GM23248 (cell line): ENCODE measurements at regions not wholly inside any gene's neighbourhood (a gene's known extent, or its start where the extent isn't known, plus 50 kb on each side); places are given as distances from the start of the nearest gene placed in this dataset.

Experiments
- DNase-seq: peaks from one replicate; pipeline ENCODE4 v3.0.0-alpha.2; 2015
- H2AFZ ChIP-seq: fragments of 200-600 bp; sonication (generic); 2 replicates; pipeline ENCODE4 v1.6.1; 2016; ENCODE audit warnings: antibody characterized with exemption
- H3F3A ChIP-seq: fragments of 200-600 bp; sonication (generic); 2 replicates; pipeline ENCODE4 v1.6.1; 2016; ENCODE audit warnings: mild to moderate bottlenecking, antibody characterized with exemption, mixed run types; ENCODE audit not compliant: insufficient read depth
- H3K27ac ChIP-seq: fragments of 200-600 bp; sonication (generic); 2 replicates; pipeline ENCODE4 v1.5.1; 2016; ENCODE audit warnings: mild to moderate bottlenecking
- H3K27me3 ChIP-seq: fragments of 200-600 bp; sonication (generic); replicated peaks from 2 replicates; pipeline ENCODE4 v1.6.1; 2016; ENCODE audit warnings: mild to moderate bottlenecking; ENCODE audit not compliant: insufficient read depth
- H3K36me3 ChIP-seq: fragments of 200-600 bp; sonication (generic); 2 replicates; pipeline ENCODE4 v1.6.1; 2016; ENCODE audit warnings: low read depth, mild to moderate bottlenecking
- H3K4me1 ChIP-seq: fragments of 200-600 bp; sonication (generic); 2 replicates; pipeline ENCODE4 v1.6.1; 2016; ENCODE audit warnings: mild to moderate bottlenecking; ENCODE audit not compliant: insufficient read depth
- H3K4me2 ChIP-seq: fragments of 200-600 bp; sonication (generic); one replicate; pipeline ENCODE4 v1.6.1; 2016; ENCODE audit warnings: mild to moderate bottlenecking; ENCODE audit not compliant: unreplicated experiment
- H3K4me3 ChIP-seq: fragments of 200-600 bp; sonication (generic); 2 replicates; pipeline ENCODE4 v1.5.1; 2016; ENCODE audit warnings: mild to moderate bottlenecking
- H3K79me2 ChIP-seq: fragments of 200-600 bp; sonication (generic); 2 replicates; pipeline ENCODE4 v1.6.1; 2016; ENCODE audit warnings: mild to moderate bottlenecking; ENCODE audit not compliant: insufficient read depth
- H3K9ac ChIP-seq: fragments of 200-600 bp; sonication (generic); 2 replicates; pipeline ENCODE4 v1.6.1; 2016; ENCODE audit warnings: mild to moderate bottlenecking
- H3K9me2 ChIP-seq: fragments of 200-600 bp; sonication (generic); 2 replicates; pipeline ENCODE4 v1.6.1; 2016; ENCODE audit warnings: mixed run types, mild to moderate bottlenecking, moderate library complexity; ENCODE audit not compliant: insufficient read depth
- H3K9me3 ChIP-seq: fragments of 200-600 bp; sonication (generic); one replicate; pipeline ENCODE4 v1.6.1; 2017; ENCODE audit warnings: low read depth
- H4K20me1 ChIP-seq: fragments of 200-600 bp; sonication (generic); 2 replicates; pipeline ENCODE4 v1.6.0; 2016; ENCODE audit not compliant: insufficient read depth
- EZH2 ChIP-seq: fragments of 200-600 bp; sonication (generic); IDR thresholded peaks from 2 replicates; pipeline ENCODE4 v1.6.1; 2018; ENCODE audit warnings: antibody characterized with exemption, mild to moderate bottlenecking; ENCODE audit not compliant: insufficient read depth, poor library complexity, severe bottlenecking
- EZH2phosphoT487 ChIP-seq: fragments of 200-600 bp; sonication (generic); IDR thresholded peaks from 2 replicates; pipeline ENCODE4 v1.6.1; 2018; ENCODE audit warnings: antibody characterized with exemption, moderate library complexity, mild to moderate bottlenecking, low read depth; ENCODE audit not compliant: insufficient read depth
- WGBS, 2 experiments: methylation state at CpG; one replicate each; pipeline ENCODE4 v1.1.6; 2015 to 2017; ENCODE audit warnings: low lambda C conversion rate in 2 of 2, low coverage in 1 of 2; ENCODE audit errors: missing lambda C conversion rate in 2 of 2; 5-methylcytosine and 5-hydroxymethylcytosine counted together
- in situ Hi-C: fragments of 300-500 bp; cut with MboI; formaldehyde crosslinking; loops from 2 replicates; pipeline ENCODE4 v1.15.0; 2020

- Histone ChIP-seq H3K9ac (no peak overlapping the region), H3K79me2 (no peaks in the 10 kb centered on the region), H3K36me3 (no peaks in the 10 kb centered on the region), H3F3A (no peaks in the 10 kb centered on the region), H4K20me1 (no peaks in the 10 kb centered on the region), H3K4me1 (no peaks in the 10 kb centered on the region), H3K4me2 (no peak overlapping the region), H3K27me3 (no peaks in the 10 kb centered on the region; the same call in 1 of the 2 replicates), H3K9me3 (no peaks in the 10 kb centered on the region), H3K9me2 (no peaks in the 10 kb centered on the region), H3K27ac (no peak overlapping the region), H3K4me3 (no peak overlapping the region), H2AFZ (no peak overlapping the region)
- in situ Hi-C loops, result no loop called here
- WGBS, 2 experiments, result 86 to 88% methylated on average over 3 of the region's 3 CpGs
- no peak for DNase-seq
- no peak for TF ChIP-seq EZH2phosphoT487
- no peak for TF ChIP-seq EZH2
Observed at GRCh38 chr5:125505115-125505514, 758.7 kb upstream of the ZNF608 start.

DNA sequence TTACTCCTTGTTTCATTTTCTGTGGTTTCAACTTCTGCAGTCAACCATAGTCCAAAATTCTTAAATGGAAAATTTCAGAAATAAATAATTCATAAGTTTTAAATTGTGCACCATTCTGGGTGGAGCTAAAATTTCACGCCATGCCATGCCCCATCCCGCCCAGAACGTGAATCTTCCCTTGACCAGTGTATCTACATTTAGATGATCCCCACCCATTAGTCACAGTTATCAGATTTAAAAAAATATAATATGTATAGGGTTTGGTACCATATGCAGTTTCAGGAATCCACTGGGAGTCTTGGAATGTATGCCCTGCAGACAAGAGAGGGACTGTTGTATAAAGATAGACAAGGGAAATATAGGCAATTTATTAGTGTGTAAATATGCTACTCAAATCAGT lies 759.7 kb upstream of the ZNF608 start:
- H3K27ac ChIP-seq, result no peak overlapping the region
- no peak overlapping the region for H3K4me3 ChIP-seq
- WGBS, 2 experiments, result 90 to 98% methylated on average over 3 of the region's 3 CpGs
- no peaks in the 10 kb centered on the region for H3K9me2 ChIP-seq
- H3K4me2 ChIP-seq, result no peak overlapping the region
- TF ChIP-seq EZH2, result no peak
- no peak for TF ChIP-seq EZH2phosphoT487
- no peak overlapping the region for H3K9ac ChIP-seq
- no peak overlapping the region for H2AFZ ChIP-seq
- no peaks in the 10 kb centered on the region for H3K9me3 ChIP-seq
- in situ Hi-C loops, result no loop called here
- no peaks in the 10 kb centered on the region for H3K4me1 ChIP-seq
- no peaks in the 10 kb centered on the region; the same call in 1 of the 2 replicates for H3K27me3 ChIP-seq
- H3F3A ChIP-seq, result no peaks in the 10 kb centered on the region
- H4K20me1 ChIP-seq, result no peaks in the 10 kb centered on the region
- no peak for DNase-seq
- no peaks in the 10 kb centered on the region for H3K36me3 ChIP-seq
- H3K79me2 ChIP-seq, result no peaks in the 10 kb centered on the region

- Histone ChIP-seq H4K20me1 (no peaks in the 10 kb centered on the region), H3K27me3 (no peaks in the 10 kb centered on the region; the same call in 1 of the 2 replicates), H3F3A (no peaks in the 10 kb centered on the region), H3K4me1 (no peaks in the 10 kb centered on the region), H3K36me3 (no peaks in the 10 kb centered on the region), H3K9me2 (no peaks in the 10 kb centered on the region), H3K9me3 (no peaks in the 10 kb centered on the region), H3K27ac (no peak overlapping the region), H2AFZ (no peak overlapping the region), H3K9ac (no peak overlapping the region), H3K79me2 (no peaks in the 10 kb centered on the region), H3K4me3 (no peak overlapping the region), H3K4me2 (no peak overlapping the region)
- TF ChIP-seq EZH2 (no peak), EZH2phosphoT487 (no peak)
- WGBS, 2 experiments, result 97 to 100% methylated on average over 1 of the region's 1 CpG
- DNase-seq, result no peak
- in situ Hi-C loops, result no loop called here
Observed at GRCh38 chr5:125508225-125508624, 761.8 kb upstream of the ZNF608 start.

DNA sequence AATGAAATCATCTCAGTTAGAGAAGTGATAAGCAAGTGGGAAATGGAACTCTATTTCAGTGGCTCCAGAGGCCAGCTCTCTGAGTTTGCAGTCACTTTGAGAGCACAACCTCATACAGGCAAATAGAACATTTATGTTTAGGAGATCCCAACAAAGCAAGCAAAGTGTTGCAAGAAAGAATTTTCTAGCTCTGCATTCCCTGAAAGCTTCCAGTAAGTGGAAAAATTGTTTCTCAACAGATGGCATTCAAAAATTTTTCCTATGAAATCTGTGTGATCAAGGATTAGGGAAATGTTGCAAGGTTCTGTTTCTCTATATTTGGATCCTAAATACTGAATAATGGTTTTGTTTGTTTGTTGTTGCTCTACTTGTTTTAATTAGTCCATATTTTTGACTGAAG lies 764.2 kb upstream of the ZNF608 start:
- Histone ChIP-seq H3K9me3 (no peaks in the 10 kb centered on the region), H3K79me2 (no peaks in the 10 kb centered on the region), H3K36me3 (no peaks in the 10 kb centered on the region), H3K4me1 (no peaks in the 10 kb centered on the region), H2AFZ (no peak overlapping the region), H4K20me1 (no peaks in the 10 kb centered on the region), H3K9ac (no peak overlapping the region), H3K9me2 (no peaks in the 10 kb centered on the region), H3F3A (no peaks in the 10 kb centered on the region), H3K27ac (no peak overlapping the region), H3K27me3 (no peaks in the 10 kb centered on the region), H3K4me2 (no peak overlapping the region), H3K4me3 (no peak overlapping the region)
- TF ChIP-seq EZH2 (no peak), EZH2phosphoT487 (no peak)
- in situ Hi-C loops, result no loop called here
- no peak for DNase-seq

GRCh38 chr5:125517973-125518550 lies 771.6 kb upstream of the ZNF608 start:
- TF ChIP-seq EZH2phosphoT487 (no peak), EZH2 (no peak)
- 45 to 52% methylated on average over 3 of the region's 3 CpGs for WGBS, 2 experiments

More at GRCh38 chr5:125517973-125518550, 771.6 kb upstream of the ZNF608 start:
- H3K4me1 ChIP-seq, result no peaks in the 10 kb centered on the region
- no peaks in the 10 kb centered on the region for H3K9me3 ChIP-seq
- no peaks in the 10 kb centered on the region for H4K20me1 ChIP-seq
- H3K9me2 ChIP-seq, result no peaks in the 10 kb centered on the region
- H3K36me3 ChIP-seq, result no peaks in the 10 kb centered on the region
- no peaks in the 10 kb centered on the region for H3K79me2 ChIP-seq
- H3K4me3 ChIP-seq, result no peak overlapping the region
- no peak for DNase-seq
- H3F3A ChIP-seq, result no peaks in the 10 kb centered on the region
- H2AFZ ChIP-seq, result no peak overlapping the region
- no peaks in the 10 kb centered on the region for H3K27me3 ChIP-seq
- H3K9ac ChIP-seq, result no peak overlapping the region
- in situ Hi-C loops, result no loop called here
- no peak overlapping the region for H3K4me2 ChIP-seq
- H3K27ac ChIP-seq, result no peak overlapping the region
